Hepatocyte (in vitro differentiated cells): ENCODE measurements at regions not wholly inside any gene's neighbourhood (a gene's known extent, or its start where the extent isn't known, plus 50 kb on each side); places are given as distances from the start of the nearest gene placed in this dataset.

Experiments used
- DNase-seq: peaks from one replicate; pipeline ENCODE4 v3.0.0-alpha.2; 2016; ENCODE audit warnings: low spot score
- H2AFZ ChIP-seq: fragments of 200-600 bp; sonication (generic); 2 replicates; pipeline ENCODE4 v1.6.0; 2016; ENCODE audit warnings: antibody characterized with exemption, mild to moderate bottlenecking
- H3K27ac ChIP-seq: fragments of 200-600 bp; sonication (generic); 2 replicates; pipeline ENCODE4 v1.5.1; 2016; ENCODE audit warnings: mild to moderate bottlenecking
- H3K27me3 ChIP-seq: fragments of 200-600 bp; sonication (generic); 2 replicates; pipeline ENCODE4 v1.6.1; 2016
- H3K36me3 ChIP-seq: fragments of 200-600 bp; sonication (generic); replicated peaks from 2 replicates; pipeline ENCODE4 v1.5.1; 2016; ENCODE audit warnings: low read depth; ENCODE audit not compliant: insufficient read depth
- H3K4me1 ChIP-seq: fragments of 200-600 bp; sonication (generic); 2 replicates; pipeline ENCODE4 v1.5.1; 2016; ENCODE audit warnings: mild to moderate bottlenecking, moderate library complexity; ENCODE audit not compliant: insufficient read depth
- H3K4me2 ChIP-seq: fragments of 200-600 bp; sonication (generic); 2 replicates; pipeline ENCODE4 v1.6.0; 2016
- H3K4me3 ChIP-seq: fragments of 200-600 bp; sonication (generic); 2 replicates; pipeline ENCODE4 v1.5.1; 2016; ENCODE audit warnings: mild to moderate bottlenecking
- H3K79me2 ChIP-seq: fragments of 200-600 bp; sonication (generic); 2 replicates; pipeline ENCODE4 v1.6.0; 2017; ENCODE audit warnings: mild to moderate bottlenecking
- H3K9me2 ChIP-seq: fragments of 200-600 bp; sonication (generic); replicated peaks from 2 replicates; pipeline ENCODE4 v1.6.0; 2017; ENCODE audit warnings: mild to moderate bottlenecking; ENCODE audit not compliant: insufficient read depth
- H3K9me3 ChIP-seq: fragments of 200-600 bp; sonication (generic); 2 replicates; pipeline ENCODE4 v1.5.1; 2016; ENCODE audit warnings: low read depth, mild to moderate bottlenecking
- H4K20me1 ChIP-seq: fragments of 200-600 bp; sonication (generic); 2 replicates; pipeline ENCODE4 v1.6.0; 2016; ENCODE audit warnings: mild to moderate bottlenecking; ENCODE audit not compliant: insufficient read depth, poor library complexity, severe bottlenecking
- EZH2 ChIP-seq: fragments of 200-600 bp; sonication (generic); IDR thresholded peaks from 2 replicates; pipeline ENCODE4 v1.6.1; 2016; ENCODE audit warnings: antibody characterized with exemption, mild to moderate bottlenecking, borderline replicate concordance
- EZH2phosphoT487 ChIP-seq: fragments of 200-600 bp; sonication (generic); IDR thresholded peaks from one replicate; pipeline ENCODE4 v1.6.1; 2018; ENCODE audit warnings: antibody characterized with exemption, mild to moderate bottlenecking, low read depth, moderate library complexity; ENCODE audit not compliant: unreplicated experiment, severe bottlenecking
- WGBS: methylation state at CpG from one replicate; pipeline ENCODE4 v1.1.6; 2016; ENCODE audit warnings: low lambda C conversion rate; ENCODE audit errors: missing lambda C conversion rate; 5-methylcytosine and 5-hydroxymethylcytosine counted together
- TF ChIP-seq, protein P1 (sequence below): fragments of 200-600 bp; sonication (generic); IDR thresholded peaks from 2 replicates; pipeline ENCODE4 v1.5.1; 2016; ENCODE audit warnings: antibody characterized with exemption, mild to moderate bottlenecking; ENCODE audit not compliant: poor library complexity

DNA sequence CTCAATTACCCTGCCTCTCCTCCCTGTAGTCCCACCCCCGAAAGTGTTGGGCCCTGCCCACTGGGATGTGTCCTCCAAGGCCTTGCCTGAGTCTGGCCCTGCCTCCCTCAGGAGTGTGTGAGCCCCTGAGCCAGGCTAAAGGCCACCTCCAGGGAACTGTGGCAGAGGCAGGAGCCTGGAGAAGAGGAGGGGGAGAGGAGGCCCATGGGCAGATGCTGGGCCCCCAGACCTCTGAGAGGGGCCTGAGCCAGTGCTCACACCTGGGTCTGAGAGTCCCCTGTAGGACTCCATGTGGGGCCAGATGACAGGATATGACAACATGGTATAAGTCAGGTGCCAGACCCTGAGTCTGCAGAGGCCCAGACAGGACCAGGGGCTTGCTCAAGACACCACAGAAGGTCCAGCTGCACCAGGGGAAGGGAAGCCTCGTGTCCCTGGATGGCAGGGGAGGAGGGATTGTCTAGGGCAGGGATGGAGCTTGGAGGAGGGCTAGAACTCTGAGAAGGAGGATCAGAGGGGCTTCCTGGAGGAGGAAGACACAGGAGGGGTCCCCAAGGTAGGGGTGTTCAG is 217.9 kb downstream of the TBC1D2B start:
- no peaks in the 10 kb centered on the region for H3K27me3 ChIP-seq
- H4K20me1 ChIP-seq = no peaks in the 10 kb centered on the region
- no peaks in the 10 kb centered on the region for H3K79me2 ChIP-seq
- DNase-seq = no peak
- no peaks in the 10 kb centered on the region for H3K4me1 ChIP-seq
- H3K4me3 ChIP-seq = no peak overlapping the region
- WGBS = 70% methylated on average over 1 of the region's 2 CpGs
- TF ChIP-seq EZH2 (no peak), EZH2phosphoT487 (no peak)
- TF ChIP-seq, protein P1, sequence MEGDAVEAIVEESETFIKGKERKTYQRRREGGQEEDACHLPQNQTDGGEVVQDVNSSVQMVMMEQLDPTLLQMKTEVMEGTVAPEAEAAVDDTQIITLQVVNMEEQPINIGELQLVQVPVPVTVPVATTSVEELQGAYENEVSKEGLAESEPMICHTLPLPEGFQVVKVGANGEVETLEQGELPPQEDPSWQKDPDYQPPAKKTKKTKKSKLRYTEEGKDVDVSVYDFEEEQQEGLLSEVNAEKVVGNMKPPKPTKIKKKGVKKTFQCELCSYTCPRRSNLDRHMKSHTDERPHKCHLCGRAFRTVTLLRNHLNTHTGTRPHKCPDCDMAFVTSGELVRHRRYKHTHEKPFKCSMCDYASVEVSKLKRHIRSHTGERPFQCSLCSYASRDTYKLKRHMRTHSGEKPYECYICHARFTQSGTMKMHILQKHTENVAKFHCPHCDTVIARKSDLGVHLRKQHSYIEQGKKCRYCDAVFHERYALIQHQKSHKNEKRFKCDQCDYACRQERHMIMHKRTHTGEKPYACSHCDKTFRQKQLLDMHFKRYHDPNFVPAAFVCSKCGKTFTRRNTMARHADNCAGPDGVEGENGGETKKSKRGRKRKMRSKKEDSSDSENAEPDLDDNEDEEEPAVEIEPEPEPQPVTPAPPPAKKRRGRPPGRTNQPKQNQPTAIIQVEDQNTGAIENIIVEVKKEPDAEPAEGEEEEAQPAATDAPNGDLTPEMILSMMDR = no peak
- no peaks in the 10 kb centered on the region for H3K9me2 ChIP-seq
- no peak overlapping the region for H3K27ac ChIP-seq
- no peaks in the 10 kb centered on the region for H3K36me3 ChIP-seq
- no peaks in the 10 kb centered on the region for H3K9me3 ChIP-seq
- no peak overlapping the region for H2AFZ ChIP-seq
- H3K4me2 ChIP-seq = no peak overlapping the region

DNA sequence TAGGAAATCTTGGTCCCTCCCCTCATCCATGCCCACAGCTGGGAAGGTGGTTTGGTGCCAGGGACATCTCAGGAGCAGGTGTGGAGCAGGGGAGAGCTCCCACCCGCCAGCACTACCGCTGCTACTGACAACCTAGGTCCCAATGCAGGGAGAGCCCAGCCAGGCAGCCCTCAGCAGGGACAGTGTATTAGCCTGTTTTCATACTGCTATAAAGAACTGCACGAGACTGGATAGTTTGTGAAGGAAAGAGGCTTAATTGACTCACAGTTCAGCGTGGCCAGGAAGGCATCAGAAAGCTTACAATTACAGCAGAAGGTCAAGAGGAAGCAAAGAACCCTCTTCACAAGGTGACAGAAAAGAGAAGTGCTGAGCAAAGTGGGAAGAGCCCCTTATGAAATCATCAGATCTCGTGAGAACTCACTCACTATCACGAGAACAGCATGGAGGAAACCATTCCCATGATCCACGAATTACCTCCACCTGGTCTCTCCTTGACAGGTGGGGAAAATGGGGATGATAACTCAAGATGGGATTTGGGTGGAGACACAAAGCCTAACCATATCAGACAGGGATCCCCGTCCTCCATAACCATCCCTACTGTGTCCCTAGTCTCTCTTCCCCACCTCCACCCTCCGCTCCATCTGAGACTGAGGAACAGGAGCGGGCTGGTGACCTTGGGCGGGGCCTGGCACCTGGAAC is 218.6 kb downstream of the TBC1D2B start:
- WGBS = 86% methylated on average over 11 of the region's 11 CpGs
- Histone ChIP-seq H3K79me2 (no peaks in the 10 kb centered on the region), H3K27ac (no peak overlapping the region), H4K20me1 (no peaks in the 10 kb centered on the region), H3K9me2 (no peaks in the 10 kb centered on the region), H2AFZ (no peak overlapping the region), H3K36me3 (no peaks in the 10 kb centered on the region), H3K9me3 (no peaks in the 10 kb centered on the region), H3K4me2 (no peak overlapping the region), H3K27me3 (no peaks in the 10 kb centered on the region), H3K4me3 (no peak overlapping the region), H3K4me1 (no peaks in the 10 kb centered on the region)
- DNase-seq = no peak
- TF ChIP-seq EZH2 (no peak), EZH2phosphoT487 (no peak)
- TF ChIP-seq, protein P1 = no peak

DNA sequence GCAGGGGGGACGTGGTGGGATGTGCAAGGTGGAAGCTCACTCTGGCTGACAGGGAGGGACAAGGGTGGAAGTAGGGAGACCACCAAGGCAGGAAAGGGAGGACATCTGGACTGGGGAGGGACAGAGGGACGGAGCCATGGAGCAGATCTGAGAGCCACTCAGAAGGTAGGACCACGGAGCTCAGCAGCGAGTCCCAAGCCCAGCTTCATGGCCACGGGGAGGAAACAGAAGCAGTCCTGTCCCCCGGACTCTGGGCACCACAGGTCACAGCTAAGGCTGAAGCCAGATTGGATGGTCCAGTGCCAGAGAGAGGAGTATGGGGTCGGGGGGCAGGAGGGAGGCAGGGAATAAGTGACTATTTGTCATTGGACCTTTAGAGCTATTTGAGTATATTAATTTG is 220.1 kb downstream of the TBC1D2B start:
- Histone ChIP-seq H3K4me2 (no peak overlapping the region), H3K4me3 (no peak overlapping the region), H3K27ac (no peak overlapping the region), H3K4me1 (no peaks in the 10 kb centered on the region), H4K20me1 (no peaks in the 10 kb centered on the region), H2AFZ (no peak overlapping the region), H3K9me3 (no peaks in the 10 kb centered on the region), H3K36me3 (no peaks in the 10 kb centered on the region), H3K79me2 (no peaks in the 10 kb centered on the region), H3K9me2 (no peaks in the 10 kb centered on the region), H3K27me3 (no peaks in the 10 kb centered on the region)
- TF ChIP-seq EZH2phosphoT487 = no peak
- TF ChIP-seq EZH2 = no peak
- TF ChIP-seq, protein P1 = no peak
- 88% methylated on average over 7 of the region's 7 CpGs for WGBS
- DNase-seq = no peak
